ENCODE measurements at regions not wholly inside any gene's neighbourhood (a gene's known extent, or its start where the extent isn't known, plus 50 kb on each side); places are given as distances from the start of the nearest gene placed in this dataset.

- DNase-seq (ENCODE audit: low read depth), result no peak
These were observed 198.2 kb upstream of the ARSJ start for GRCh38 chr4:114177628-114178027.

GRCh38 chr4:114178392-114178791, 198.9 kb upstream of the ARSJ start:
- DNase-seq (ENCODE audit: low read depth), result no peak

- peak; percentile 30 for DNase-seq (ENCODE audit: low read depth)
These were observed 201.0 kb upstream of the ARSJ start for GRCh38 chr4:114180481-114180880.

- no peak for DNase-seq (ENCODE audit: low read depth)
These were observed 205.5 kb upstream of the ARSJ start for GRCh38 chr4:114184901-114185300.

GRCh38 chr4:114187592-114187991, 208.1 kb upstream of the ARSJ start:
- no peak for DNase-seq (ENCODE audit: low read depth)

GRCh38 chr4:114191496-114191895, 212.0 kb upstream of the ARSJ start:
- no peak for DNase-seq (ENCODE audit: low read depth)

GRCh38 chr4:114192854-114193253, 213.4 kb upstream of the ARSJ start:
- DNase-seq (ENCODE audit: low read depth), result no peak

- DNase-seq (ENCODE audit: low read depth), result no peak
These were observed 214.4 kb upstream of the ARSJ start for GRCh38 chr4:114193624-114194399.

- DNase-seq (ENCODE audit: low read depth), result no peak
These were observed 217.2 kb upstream of the ARSJ start for GRCh38 chr4:114196606-114197005.

GRCh38 chr4:114200026-114200425, 220.6 kb upstream of the ARSJ start:
- DNase-seq (ENCODE audit: low read depth), result no peak

- no peak for DNase-seq (ENCODE audit: low read depth)
These were observed 225.8 kb upstream of the ARSJ start for GRCh38 chr4:114205261-114205660.

GRCh38 chr4:114208574-114209151, 229.2 kb upstream of the ARSJ start:
- DNase-seq (ENCODE audit: low read depth), result peak; percentile 11

GRCh38 chr4:114209584-114209983, 230.1 kb upstream of the ARSJ start:
- no peak for DNase-seq (ENCODE audit: low read depth)

GRCh38 chr4:114211556-114211955, 232.1 kb upstream of the ARSJ start:
- DNase-seq (ENCODE audit: low read depth), result no peak

GRCh38 chr4:114217150-114217817, 237.8 kb upstream of the ARSJ start:
- DNase-seq (ENCODE audit: low read depth), result no peak

GRCh38 chr4:114223580-114223979, 244.1 kb upstream of the ARSJ start:
- no peak for DNase-seq (ENCODE audit: low read depth)

- DNase-seq (ENCODE audit: low read depth), result no peak
These were observed 246.0 kb upstream of the ARSJ start for GRCh38 chr4:114225436-114225835.

GRCh38 chr4:114226179-114226578, 246.7 kb upstream of the ARSJ start:
- DNase-seq (ENCODE audit: low read depth), result no peak

- no peak for DNase-seq (ENCODE audit: low read depth)
These were observed 247.7 kb upstream of the ARSJ start for GRCh38 chr4:114226968-114227760.

- no peak for DNase-seq (ENCODE audit: low read depth)
These were observed 250.3 kb upstream of the ARSJ start for GRCh38 chr4:114229706-114230105.

GRCh38 chr4:114236171-114236769, 256.8 kb upstream of the ARSJ start:
- DNase-seq (ENCODE audit: low read depth), result no peak

GRCh38 chr4:114237997-114238396, 258.6 kb upstream of the ARSJ start:
- DNase-seq (ENCODE audit: low read depth), result no peak

Data from HS-27A (cell line).